Lower leg skin (tissue), 4 donors: ENCODE measurements at regions not wholly inside any gene's neighbourhood (a gene's known extent, or its start where the extent isn't known, plus 50 kb on each side); places are given as distances from the start of the nearest gene placed in this dataset.
A peak's percentile ranks its signal among the peaks of the same experiment; 100 is the strongest.

Experiments used
- DNase-seq, 2 donors: peaks; one replicate each; pipeline ENCODE4 v3.0.0-alpha.2; 2019; ENCODE audit warnings: low spot score in 2 of 2
- H3K4me3 ChIP-seq: fragments of 200-600 bp; sonication (generic); 2 replicates; pipeline ENCODE4 v1.5.1; 2017; ENCODE audit warnings: mild to moderate bottlenecking, low read depth; ENCODE audit not compliant: poor library complexity, severe bottlenecking
- CTCF ChIP-seq, 3 donors: fragments of 450-650 bp; IDR thresholded peaks; one replicate each; pipeline ENCODE4 v1.5.1; 2016; ENCODE audit warnings: antibody characterized with exemption in 3 of 3, mild to moderate bottlenecking in 3 of 3, moderate library complexity in 2 of 3
- POLR2A ChIP-seq, 2 donors: fragments of 450-650 bp; IDR thresholded peaks; one replicate each; pipeline ENCODE4 v1.6.1; 2016 to 2017; ENCODE audit warnings: antibody characterized with exemption in 2 of 2, mild to moderate bottlenecking in 1 of 2, moderate library complexity in 1 of 2
- WGBS, 2 donors: methylation state at CpG; one replicate each; pipeline ENCODE4 v1.1.5; 2018; 5-methylcytosine and 5-hydroxymethylcytosine counted together
- intact Hi-C: fragments of 100-400 bp; cut with DNase I; formaldehyde crosslinking; loops from one replicate; pipeline ENCODE4 v1.15.0; 2023; ENCODE audit warnings: low total_unique reads

- WGBS, 2 donors: 82 to 88% methylated on average over 7 of the region's 7 CpGs
- no peak for TF ChIP-seq POLR2A (IDR thresholded peaks at IDR 0.05)
- TF ChIP-seq CTCF (IDR thresholded peaks at IDR 0.05): no peak
- intact Hi-C loops: no loop called here
- DNase-seq: peak in 1 of 2 donors; percentile 50
- H3K4me3 ChIP-seq: no peak overlapping the region
These were observed 363.8 kb upstream of the SHH start for GRCh38 chr7:156176039-156176438.

- intact Hi-C loops: no loop called here
- peak in 1 of 2 donors; percentile 76 for DNase-seq
- WGBS, 2 donors: 90 to 100% methylated on average over 6 to 7 of the region's 10 CpGs
- TF ChIP-seq POLR2A (IDR thresholded peaks at IDR 0.05) (no peak), CTCF (IDR thresholded peaks at IDR 0.05) (no peak)
- H3K4me3 ChIP-seq: no peak overlapping the region
These were observed 362.7 kb upstream of the SHH start for GRCh38 chr7:156175003-156175402.

- H3K4me3 ChIP-seq: no peak overlapping the region
- intact Hi-C loops: no loop called here
- no peak for DNase-seq
- 86 to 88% methylated on average over 17 of the region's 17 CpGs for WGBS, 2 donors
- no peak for TF ChIP-seq CTCF (IDR thresholded peaks at IDR 0.05)
- TF ChIP-seq POLR2A (IDR thresholded peaks at IDR 0.05): no peak
These were observed 362.2 kb upstream of the SHH start for GRCh38 chr7:156174428-156174827.

- no peak overlapping the region for H3K4me3 ChIP-seq
- TF ChIP-seq CTCF (IDR thresholded peaks at IDR 0.05): no peak
- TF ChIP-seq POLR2A (IDR thresholded peaks at IDR 0.05): no peak
- 72 to 80% methylated on average over 18 of the region's 18 CpGs for WGBS, 2 donors
- intact Hi-C loops: no loop called here
- no peak for DNase-seq
These were observed 361.6 kb upstream of the SHH start for GRCh38 chr7:156173748-156174353.

GRCh38 chr7:156173346-156173745 is 361.1 kb upstream of the SHH start:
- WGBS, 2 donors: 77 to 80% methylated on average over 13 of the region's 13 CpGs
- TF ChIP-seq CTCF (IDR thresholded peaks at IDR 0.05) (no peak), POLR2A (IDR thresholded peaks at IDR 0.05) (no peak)
- no peak overlapping the region for H3K4me3 ChIP-seq
- intact Hi-C loops: no loop called here
- peak in 1 of 2 donors; percentile 57 for DNase-seq

GRCh38 chr7:156172638-156173037 is 360.4 kb upstream of the SHH start:
- WGBS, 2 donors: 75 to 78% methylated on average over 6 of the region's 6 CpGs
- no peak overlapping the region for H3K4me3 ChIP-seq
- no peak for TF ChIP-seq CTCF (IDR thresholded peaks at IDR 0.05)
- peak in 1 of 2 donors; percentile 50 for DNase-seq
- intact Hi-C loops: no loop called here
